ENCODE measurements at regions not wholly inside any gene's neighbourhood (a gene's known extent, or its start where the extent isn't known, plus 50 kb on each side); places are given as distances from the start of the nearest gene placed in this dataset.

- DNase-seq (ENCODE audit: low read depth in 2 of 2): peak in 1 of 2 donors; percentile 5
These were observed 133.7 kb downstream of the AEBP2 start for GRCh38 chr12:19572920-19573558.

- DNase-seq (ENCODE audit: low read depth in 2 of 2): no peak
These were observed 134.6 kb downstream of the AEBP2 start for GRCh38 chr12:19573866-19574265.

- no peak for DNase-seq (ENCODE audit: low read depth in 2 of 2)
These were observed 135.3 kb downstream of the AEBP2 start for GRCh38 chr12:19574601-19575000.

GRCh38 chr12:19575337-19576243, 136.3 kb downstream of the AEBP2 start:
- no peak for DNase-seq (ENCODE audit: low read depth in 2 of 2)

GRCh38 chr12:19576506-19577280, 137.4 kb downstream of the AEBP2 start:
- no peak for DNase-seq (ENCODE audit: low read depth in 2 of 2)

- DNase-seq (ENCODE audit: low read depth in 2 of 2): no peak
These were observed 137.9 kb downstream of the AEBP2 start for GRCh38 chr12:19577281-19577530.

- no peak for DNase-seq (ENCODE audit: low read depth in 2 of 2)
These were observed 145.4 kb downstream of the AEBP2 start for GRCh38 chr12:19584732-19585131.

- no peak for DNase-seq (ENCODE audit: low read depth in 2 of 2)
These were observed 149.7 kb downstream of the AEBP2 start for GRCh38 chr12:19588951-19589350.

GRCh38 chr12:19591951-19592350, 152.7 kb downstream of the AEBP2 start:
- no peak for DNase-seq (ENCODE audit: low read depth in 2 of 2)

- DNase-seq (ENCODE audit: low read depth in 2 of 2): no peak
These were observed 157.3 kb downstream of the AEBP2 start for GRCh38 chr12:19596434-19597166.

- DNase-seq (ENCODE audit: low read depth in 2 of 2): no peak
These were observed 158.1 kb downstream of the AEBP2 start for GRCh38 chr12:19597167-19598026.

- DNase-seq (ENCODE audit: low read depth in 2 of 2): no peak
These were observed 166.4 kb downstream of the AEBP2 start for GRCh38 chr12:19605720-19606119.

- no peak for DNase-seq (ENCODE audit: low read depth in 2 of 2)
These were observed 168.7 kb downstream of the AEBP2 start for GRCh38 chr12:19608039-19608438.

- no peak for DNase-seq (ENCODE audit: low read depth in 2 of 2)
These were observed 173.8 kb downstream of the AEBP2 start for GRCh38 chr12:19613051-19613535.

GRCh38 chr12:19614601-19615383, 175.5 kb downstream of the AEBP2 start:
- DNase-seq (ENCODE audit: low read depth in 2 of 2): no peak

GRCh38 chr12:19615384-19615725, 176.1 kb downstream of the AEBP2 start:
- DNase-seq (ENCODE audit: low read depth in 2 of 2): no peak

- DNase-seq (ENCODE audit: low read depth in 2 of 2): no peak
These were observed 177.5 kb downstream of the AEBP2 start for GRCh38 chr12:19616781-19617180.

GRCh38 chr12:19620222-19620621, 180.9 kb downstream of the AEBP2 start:
- DNase-seq (ENCODE audit: low read depth in 2 of 2): no peak

GRCh38 chr12:19623751-19624399, 184.6 kb downstream of the AEBP2 start:
- DNase-seq (ENCODE audit: low read depth in 2 of 2): no peak

GRCh38 chr12:19624491-19624890, 185.2 kb downstream of the AEBP2 start:
- no peak for DNase-seq (ENCODE audit: low read depth in 2 of 2)

All from stimulated activated CD8-positive, alpha-beta memory T cell treated with anti-CD3 and anti-CD28 coated beads, Interleukin-2, amount 100 ng/mL, for 48 hours (primary cell).